Central memory CD4-positive, alpha-beta T cell (primary cell): ENCODE measurements at regions not wholly inside any gene's neighbourhood (a gene's known extent, or its start where the extent isn't known, plus 50 kb on each side); places are given as distances from the start of the nearest gene placed in this dataset.

Experiments used
- DNase-seq: peaks from one replicate; pipeline ENCODE4 v3.0.0; 2022

DNA sequence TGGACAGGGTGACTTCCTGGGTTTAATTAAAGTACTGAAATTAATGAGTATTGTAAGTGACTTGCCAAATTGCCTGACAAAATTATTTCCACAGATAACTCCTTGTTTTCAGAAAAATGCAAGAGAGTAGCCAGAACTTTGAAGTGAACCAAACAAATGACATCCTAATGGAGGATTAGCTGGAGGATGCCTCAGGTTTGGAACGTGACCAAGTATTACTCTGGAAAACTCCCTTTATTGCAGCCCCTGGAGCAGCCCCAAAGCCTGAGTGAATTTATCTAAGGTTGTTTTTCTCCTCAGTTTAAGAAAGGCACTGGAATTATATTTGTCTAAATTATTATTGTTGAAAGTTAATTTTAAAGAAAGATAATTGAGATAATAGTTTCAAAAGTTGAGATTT, 343.6 kb upstream of the MTNR1B start:
- DNase-seq, result no peak

DNA sequence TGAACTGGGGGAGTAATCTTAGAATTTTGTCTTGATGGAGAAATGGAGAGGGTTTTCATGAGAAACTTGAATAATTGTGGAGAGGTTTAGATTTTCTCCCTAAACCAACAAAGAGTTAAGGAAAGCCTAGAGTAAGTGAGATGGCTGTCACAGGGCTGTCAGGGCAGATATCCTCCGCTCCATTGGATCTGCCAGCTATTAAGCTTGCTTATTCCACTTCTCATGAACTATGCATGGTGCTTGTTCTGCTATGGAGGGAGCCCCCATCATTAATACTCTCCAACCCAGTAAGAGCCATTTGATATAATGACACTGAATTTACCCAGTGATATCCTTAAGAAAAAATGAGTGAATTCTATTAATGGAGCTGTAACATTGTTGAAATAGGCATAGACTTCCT, 342.8 kb upstream of the MTNR1B start:
- no peak for DNase-seq

DNA sequence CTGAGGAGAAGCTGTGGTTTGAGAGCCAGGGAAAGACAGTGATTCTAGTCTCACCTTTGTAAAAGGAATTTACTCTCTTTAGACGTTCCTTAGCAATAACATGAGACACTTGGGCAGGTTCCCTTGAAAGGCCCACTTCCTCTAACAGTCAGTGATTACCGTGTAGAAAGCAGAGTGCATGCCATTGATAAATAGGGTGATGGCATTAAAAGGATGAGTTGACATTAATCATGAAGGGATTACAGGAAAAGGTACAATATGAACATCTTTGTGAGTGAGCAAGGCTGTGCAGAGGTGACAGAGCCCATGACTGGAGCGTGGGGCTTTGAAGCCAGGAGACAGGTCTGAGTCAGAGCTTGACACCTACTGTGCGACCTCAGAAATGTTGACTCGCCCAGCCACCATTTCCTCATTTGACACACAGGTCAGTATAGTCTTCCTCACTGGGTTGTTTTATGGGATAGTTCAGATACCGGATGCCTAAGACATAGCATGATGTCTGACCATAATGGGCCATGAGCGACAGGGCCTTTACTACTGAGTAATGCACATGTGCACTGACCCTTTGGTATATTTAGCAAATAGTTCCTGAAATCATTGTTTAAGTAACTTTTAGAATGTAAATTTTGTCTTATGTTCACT, 341.7 kb upstream of the MTNR1B start:
- no peak for DNase-seq

DNA sequence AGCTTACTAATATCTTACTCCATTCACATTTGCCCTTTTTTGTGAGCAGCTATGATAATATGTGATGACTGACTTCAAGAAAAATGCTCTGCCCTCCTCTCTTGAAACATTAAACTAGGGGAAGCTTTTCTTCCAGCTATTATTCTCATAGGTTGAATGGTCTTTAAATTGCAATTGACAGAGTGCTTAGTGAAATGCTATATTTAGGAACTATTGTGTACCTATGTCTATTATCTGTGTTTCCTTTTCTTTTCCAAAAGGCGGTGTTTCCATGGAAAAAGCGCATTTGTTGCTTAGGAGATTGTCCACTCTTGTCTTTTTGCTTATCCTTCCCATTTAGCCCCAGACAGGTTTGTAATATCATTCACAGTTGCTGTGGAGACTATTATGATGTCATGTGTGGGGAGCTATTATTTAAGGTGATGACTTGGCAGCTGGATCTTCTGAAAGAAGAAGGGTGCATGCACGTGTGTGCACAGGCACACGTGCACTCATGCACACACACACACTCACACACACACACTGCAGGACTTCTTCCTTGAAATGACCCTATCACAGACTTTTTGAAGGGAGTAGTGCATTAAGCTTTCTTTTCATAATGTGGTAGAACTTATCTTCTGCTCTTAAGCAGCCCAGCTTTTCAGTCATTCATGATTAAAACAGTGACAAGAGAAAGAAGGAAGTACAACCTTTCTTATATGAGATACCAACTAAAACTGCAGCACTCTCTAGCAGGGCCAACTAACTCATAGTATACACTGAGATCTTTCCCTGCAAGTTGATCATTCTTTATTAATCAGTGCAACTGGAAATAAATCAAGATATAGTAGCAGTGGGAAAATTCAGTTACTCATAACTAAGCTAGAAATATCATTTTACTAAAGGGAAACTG, 340.8 kb upstream of the MTNR1B start:
- no peak for DNase-seq

DNA sequence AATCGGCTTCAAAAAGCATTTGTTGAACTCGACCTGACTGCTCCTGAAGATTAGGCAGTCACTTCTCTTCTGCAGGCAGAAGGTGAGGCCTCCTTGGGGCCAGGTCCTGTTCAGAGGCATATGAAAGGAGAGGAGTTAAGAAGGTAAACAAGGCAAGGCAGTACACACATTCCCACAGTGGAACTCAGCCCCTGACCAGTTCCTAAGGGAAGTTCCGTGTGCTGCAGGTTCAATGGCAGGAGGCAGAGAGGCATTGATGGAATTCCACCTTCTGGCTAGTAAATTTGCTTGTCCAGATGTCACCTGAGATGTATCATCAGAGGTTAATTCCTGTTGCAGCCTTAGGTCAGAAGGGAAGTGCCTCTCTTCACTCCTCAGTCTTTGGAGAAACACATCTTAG, 337.0 kb upstream of the MTNR1B start:
- DNase-seq, result no peak

DNA sequence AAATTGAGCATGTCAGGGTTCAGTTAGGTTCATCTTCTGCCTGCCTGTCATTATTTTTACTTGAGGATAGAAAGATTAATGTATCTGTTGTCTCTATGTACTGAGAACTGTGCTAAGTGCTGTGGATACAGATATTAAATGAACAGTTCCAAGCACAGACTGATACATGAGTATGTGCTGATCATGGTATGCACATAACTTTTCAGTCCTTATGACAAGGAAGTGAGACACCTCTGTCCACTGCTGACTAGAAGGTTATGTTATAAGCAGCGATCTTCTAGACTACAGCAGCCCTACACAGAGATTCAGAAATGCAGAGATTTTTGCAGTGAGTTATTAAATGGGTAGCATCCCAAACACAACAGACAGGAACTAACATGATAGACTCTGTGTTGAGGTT, 335.6 kb upstream of the MTNR1B start:
- DNase-seq, result no peak

DNA sequence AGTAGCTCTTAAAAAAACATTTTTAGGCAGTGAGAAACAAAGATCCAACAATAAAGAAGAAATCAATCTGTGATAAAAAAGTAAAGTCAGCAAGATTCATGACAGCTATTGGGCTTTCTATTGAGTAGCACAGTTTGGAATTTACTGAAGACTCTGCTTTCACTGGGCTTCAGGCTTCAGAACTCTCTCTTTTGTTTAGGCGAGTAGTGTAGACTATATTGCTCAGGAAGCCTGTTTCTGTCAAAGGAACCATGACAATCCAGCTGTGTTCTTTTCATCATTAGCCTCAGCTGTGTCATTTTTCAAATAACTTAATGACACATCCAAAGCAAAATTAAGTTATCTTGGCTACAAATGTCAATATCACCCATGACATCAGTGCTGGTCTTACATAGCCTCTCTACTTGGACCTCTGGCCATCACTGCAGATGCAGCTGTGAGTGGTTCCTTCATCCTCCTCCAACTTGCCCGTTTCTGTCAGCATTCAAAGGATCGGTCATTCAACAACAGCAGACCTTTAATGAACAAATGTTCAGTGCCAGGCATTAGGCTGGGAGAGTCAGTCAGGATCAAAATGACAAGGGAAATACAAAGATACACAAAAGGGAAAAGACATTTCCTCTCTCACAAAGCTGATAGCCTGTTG, 332.8 kb upstream of the MTNR1B start:
- DNase-seq, result no peak

DNA sequence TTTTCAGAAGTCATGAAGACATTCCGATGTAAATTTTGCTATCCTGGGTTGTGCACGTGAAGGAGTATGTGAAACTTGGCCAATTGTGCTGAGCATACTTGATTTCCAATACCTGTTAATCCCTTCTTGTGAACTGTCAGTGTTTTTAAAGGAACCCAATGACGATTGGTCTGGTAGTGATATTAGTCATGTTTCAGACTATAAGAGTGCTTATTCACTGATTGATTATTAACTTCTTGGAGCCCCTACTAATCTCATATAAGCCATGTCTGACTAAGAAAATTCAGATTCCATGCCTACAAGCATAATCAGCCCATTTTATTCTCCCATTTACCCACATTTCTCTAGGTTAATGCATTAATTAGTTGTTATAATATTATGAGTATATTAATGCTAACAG, 330.8 kb upstream of the MTNR1B start:
- no peak for DNase-seq

DNA sequence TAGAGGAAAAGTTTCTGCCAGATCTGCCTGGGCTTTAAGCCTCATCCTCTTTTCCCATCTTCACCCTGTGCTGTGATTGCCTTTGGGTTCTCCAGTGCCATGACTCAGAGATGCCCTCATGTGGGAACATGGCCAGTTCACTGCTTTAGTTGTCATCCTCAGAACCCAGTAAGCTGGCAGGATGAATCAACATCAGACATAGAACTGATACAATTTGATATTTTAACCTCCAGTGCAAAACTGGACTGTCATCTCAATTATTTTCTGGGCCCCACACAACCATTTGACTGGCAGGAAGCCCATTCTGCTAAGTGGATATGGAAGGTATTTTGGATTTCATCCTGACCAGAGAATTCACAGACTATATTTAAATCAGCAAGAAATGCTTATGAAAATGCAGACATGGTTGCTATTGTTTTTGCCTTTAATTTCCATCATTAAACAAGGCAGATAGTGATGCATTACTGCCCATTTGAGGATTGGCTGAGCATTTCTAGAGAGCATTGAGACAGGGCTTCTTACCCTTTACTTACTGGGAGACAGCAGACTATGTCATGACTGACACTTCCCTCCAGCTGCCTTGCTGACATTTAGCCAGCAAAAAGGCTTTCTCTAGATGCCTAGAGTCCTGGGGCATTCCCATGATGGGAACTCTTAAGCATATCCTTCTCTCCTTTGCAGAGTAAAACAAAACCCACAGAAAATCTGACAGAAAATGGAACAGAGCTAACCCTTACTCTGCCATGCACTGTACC, 327.1 kb upstream of the MTNR1B start:
- DNase-seq, result no peak

DNA sequence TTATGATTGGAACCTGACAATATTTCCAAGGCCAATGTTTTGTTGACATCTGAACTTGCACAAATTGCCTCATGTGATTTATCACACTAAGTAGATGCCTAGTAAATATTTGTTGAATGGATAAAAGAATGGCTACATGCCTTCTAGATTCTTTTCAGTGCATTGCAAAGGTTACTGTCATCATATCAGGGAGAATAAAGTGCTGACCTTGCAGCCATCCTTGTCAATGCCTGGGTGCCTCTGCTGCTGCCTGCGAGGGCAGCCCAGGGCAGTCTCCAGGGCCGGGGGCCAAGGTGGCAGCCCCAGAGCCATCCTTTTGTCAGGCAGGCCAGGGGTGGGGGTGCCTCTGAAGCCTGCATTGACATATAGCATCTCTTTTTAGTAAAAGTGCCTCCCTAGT, 325.6 kb upstream of the MTNR1B start:
- DNase-seq, result no peak

DNA sequence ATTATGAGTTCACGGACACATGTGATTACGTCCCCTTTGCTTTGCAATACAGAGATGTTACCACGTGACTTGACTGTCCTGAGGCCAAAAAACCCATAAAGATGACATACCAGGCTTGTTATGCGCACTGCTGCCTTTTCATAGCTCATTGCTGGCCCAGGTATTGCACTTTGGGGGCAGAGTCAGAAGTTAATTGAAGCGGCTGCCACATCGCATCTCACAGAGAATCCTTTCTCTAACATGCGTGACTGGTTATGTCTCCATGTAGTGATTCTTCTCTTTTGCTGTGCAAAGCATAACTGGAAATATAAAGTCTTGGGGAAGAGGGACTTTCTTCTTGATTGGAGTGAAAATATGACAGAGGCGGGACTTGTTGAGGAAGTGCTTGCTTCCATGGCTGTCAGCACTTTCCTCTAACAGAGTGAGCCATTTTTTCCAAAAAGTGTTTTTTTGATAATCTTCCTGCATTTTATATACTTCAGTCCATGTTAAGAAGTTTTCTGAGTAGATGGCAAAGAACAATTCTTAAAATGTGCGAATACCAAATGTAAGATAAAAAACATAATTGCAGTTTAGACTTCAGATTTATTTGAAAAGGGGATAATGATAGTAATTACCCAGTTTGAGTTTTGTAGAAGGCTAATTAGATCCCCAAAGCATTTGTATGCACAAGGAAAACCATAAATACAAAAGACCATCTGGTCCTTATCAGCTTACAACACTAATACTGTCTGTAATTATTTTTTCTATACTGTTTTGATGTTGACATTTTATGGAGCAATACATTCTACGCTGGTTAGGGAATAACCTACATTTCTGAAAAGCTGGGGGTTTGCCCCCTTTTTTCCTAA, 324.6 kb upstream of the MTNR1B start:
- no peak for DNase-seq

DNA sequence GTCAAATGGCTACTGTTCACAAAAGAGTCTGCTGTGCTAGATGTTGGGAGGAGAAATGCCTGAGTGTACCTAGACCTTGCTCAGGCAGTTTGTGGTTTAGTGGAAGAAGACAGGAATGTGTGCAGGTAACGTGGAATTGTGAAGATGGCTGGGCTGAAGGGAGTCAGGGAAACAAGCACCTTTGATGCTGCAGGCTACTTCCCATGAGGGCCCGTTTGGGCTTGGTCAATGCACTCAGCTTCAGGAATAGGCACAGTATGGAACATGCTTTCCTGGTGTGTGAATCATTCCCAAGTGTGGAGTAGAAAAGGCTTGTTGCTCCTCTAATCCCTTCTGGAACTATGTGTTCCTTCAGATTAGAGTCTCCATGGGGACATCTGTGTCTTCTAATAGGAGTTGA, 318.3 kb upstream of the MTNR1B start:
- no peak for DNase-seq

DNA sequence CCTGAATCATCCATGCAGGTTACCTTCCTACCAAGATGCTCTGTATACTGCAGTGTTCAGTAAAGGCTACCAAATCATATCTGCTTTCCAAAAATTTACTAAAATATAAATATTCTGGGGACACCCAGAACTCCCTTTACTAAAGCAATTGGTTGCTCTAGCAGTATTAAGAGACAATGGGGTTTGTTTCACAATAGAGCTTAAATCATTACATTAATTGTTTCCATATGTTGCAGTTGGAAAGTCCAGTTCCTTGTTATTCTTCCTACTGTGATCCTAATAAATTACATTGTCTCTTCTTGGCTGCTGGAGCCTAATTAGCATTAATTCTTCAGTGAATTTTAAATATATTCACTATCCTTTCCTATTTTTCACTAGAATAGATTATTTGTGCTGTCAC, 316.0 kb upstream of the MTNR1B start:
- no peak for DNase-seq

DNA sequence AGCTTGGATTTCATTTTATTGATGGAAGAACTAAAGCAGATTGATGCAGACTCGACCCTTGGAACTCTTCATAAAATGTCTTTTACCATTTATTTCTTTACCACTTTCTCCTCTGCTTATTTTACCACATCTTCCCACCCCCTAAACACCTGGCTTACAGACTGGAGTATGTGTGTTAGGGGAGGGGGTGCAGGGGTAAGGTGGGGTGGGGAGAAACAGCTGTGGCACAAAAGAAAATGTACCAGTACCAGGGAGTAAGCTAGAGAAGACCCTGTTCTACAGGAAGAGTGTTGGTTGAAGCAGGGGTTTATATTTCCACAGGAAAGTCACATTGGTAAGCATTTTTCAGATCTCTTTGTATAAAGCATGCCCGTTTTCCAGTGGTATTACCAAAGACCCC, 312.7 kb upstream of the MTNR1B start:
- no peak for DNase-seq

DNA sequence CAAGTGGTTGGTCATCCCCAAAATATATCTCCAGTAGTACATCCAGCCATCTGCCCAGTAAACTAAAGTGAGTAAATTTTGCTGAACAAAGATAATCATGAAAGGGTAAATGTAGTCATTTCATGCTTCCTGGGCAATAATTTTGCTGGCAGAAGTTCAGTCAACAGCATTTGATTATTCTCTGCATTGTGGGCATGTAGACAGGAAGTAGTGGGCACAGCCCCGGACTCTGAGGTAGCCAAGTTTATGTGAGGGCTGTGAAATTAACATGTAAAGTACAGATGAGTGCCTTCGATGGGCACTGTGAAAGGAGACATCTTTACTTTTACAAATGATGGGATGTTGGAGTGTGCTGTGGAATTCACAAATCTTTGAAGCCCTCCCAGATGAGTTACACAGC, 312.2 kb upstream of the MTNR1B start:
- DNase-seq, result no peak

DNA sequence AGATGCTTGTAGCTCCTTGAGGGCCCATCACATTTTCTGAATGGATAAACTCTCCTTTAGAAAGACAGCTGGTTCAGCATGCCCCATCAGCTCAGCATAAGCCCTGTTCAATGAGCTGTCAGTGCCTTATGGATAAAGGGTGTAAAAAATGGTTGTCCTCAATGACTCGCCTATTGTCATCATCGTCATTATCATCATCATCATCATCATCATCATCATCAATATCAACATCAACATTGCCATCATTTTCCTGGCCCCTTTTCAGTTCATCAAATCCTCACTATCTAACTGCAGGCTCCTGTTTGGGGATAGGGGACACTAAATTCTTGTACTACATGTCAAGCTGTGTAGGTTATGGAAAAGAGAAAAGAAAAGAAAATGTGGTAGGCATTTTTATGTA, 310.7 kb upstream of the MTNR1B start:
- DNase-seq, result no peak

DNA sequence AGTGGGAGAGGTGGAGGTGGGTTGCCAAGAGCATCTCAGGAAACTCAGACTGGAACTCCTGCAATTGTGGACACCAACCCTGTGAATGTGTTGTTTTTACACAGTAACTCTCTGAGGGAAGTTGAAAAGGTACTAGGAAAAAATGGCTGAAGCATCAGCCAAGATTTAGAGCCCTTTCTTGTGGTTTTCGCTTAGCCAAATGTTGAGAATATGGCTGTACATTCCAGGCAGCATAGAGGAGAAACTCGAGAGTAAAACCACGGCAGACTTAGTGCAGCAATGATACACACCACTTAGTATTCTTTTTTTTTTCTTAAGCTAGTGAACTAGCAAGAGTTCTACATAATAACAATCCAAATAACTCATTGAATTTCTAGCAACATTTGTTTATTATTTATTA, 309.7 kb upstream of the MTNR1B start:
- DNase-seq, result no peak

DNA sequence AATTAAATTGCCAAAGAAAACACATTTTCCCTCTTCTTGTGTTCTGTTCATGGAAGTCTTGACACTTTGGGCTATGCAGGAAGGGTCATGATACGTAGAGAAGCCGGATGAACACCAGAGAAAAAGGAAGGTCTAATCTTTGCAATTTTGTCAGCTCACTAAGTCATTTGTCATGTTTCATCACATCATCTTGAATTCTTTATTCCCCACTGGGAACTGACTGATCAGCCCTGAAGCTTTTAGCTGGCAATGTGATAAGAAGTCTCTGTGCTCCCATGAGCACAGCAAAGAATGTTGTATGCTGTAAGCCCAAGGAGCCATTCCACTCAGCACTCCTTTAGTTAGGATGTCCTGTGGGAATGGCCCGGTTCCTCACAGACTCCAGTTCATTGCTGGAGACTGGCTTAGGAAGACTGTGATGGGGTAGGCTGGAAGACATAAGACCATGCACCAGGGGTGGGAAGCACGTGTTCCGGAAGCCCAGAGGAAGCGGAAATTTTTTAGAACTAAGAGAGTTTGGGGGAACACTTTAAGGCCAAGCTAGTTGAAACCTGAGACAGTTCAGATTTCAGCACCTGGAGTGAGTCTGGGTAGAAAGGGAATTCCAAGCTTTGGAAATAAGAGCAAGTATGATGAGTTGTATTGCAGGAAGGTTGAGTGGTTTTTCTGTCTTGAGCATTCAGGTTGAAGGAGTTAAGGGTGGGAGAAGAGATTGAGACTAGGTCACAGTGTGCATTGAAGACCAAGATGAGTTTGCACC, 306.7 kb upstream of the MTNR1B start:
- DNase-seq, result no peak

DNA sequence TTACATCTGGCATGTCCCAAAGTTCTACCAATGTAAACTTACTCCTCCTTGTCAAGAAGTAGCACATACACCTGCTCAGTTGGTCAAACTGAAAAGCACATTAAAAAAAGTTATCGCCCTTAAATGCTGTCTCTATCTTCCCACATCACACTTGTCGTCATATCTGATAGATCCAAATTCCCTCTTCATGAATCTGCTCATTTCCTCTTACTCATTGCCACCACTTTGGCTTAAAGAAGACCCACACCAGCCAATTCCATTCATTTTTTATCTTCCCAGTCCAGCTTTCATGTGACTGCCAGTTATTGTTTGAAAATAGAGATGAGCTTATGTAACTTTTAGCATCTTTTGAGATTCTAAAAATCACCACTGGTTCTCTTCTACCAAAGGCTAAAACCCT, 305.9 kb upstream of the MTNR1B start:
- no peak for DNase-seq

DNA sequence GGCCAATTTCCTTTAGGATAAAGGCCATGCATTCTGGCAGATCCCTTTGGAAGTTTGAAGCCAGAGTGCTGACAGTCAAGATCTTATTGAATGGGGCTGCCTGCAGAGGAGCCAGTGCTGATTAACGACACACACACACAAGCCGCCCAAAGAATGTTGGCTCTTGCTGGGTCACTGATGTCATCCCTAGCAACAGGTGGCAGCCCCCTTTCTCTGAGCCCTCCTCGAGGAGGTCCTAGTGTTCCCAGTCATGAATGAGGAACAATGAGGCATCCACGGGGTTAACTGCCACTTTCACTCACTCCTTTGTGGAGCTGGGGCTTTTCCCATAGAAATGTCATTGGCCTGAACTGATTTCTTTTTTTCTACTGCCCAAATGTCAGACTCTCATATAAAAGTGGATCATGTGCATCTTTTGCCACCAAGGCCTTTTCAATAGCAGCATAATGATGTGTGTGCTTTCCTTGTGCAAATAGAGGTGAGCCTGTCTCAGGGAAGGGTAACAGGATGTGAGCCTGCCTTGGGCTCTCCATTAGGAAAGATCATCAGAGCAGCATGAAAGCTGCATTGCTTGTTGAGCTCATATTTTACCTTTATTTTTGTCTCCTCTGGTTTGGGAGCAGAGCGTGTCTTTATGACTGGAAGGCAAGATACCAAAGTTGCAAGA, 301.8 kb upstream of the MTNR1B start:
- DNase-seq, result no peak

DNA sequence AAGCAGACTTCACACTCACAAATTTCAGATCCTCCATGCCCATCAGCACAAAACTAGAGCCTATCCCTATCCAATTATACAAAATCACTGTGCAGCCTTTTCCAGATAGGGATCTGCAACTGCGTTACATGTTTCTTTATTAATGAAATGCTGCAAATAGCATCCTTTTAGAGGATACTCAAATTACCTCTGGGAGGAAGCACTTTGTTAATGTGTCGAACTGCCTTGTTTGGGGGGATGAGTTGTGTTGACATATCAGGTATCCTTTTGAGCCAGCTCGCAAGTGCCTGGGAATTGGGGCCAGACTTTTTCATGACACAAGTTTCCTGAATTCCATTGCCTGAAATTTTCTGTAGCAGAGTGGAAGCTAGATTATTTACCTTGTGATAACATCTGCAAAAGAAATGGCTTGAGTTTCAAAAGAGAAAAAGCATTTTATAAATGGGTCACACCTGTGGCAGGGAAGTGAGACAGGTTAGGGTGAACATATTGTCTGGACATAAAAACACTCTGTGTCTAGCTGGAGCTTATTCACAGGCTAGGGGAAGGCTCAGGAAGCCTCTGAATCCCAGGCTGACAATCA, 299.1 kb upstream of the MTNR1B start:
- DNase-seq, result no peak
